Activated naive CD8-positive, alpha-beta T cell treated with anti-CD3 and anti-CD28 coated beads for 36 hours (primary cell): ENCODE measurements at regions not wholly inside any gene's neighbourhood (a gene's known extent, or its start where the extent isn't known, plus 50 kb on each side); places are given as distances from the start of the nearest gene placed in this dataset.

Experiments
- DNase-seq: peaks from one replicate; pipeline ENCODE4 v3.0.0; 2021
- H3K27ac Mint-ChIP-seq: one replicate; pipeline ENCODE4 v1.8.0; 2022; ENCODE audit warnings: mild to moderate bottlenecking, moderate library complexity, mixed read lengths
- H3K27me3 Mint-ChIP-seq: one replicate; pipeline ENCODE4 v1.8.0; 2022; ENCODE audit warnings: mild to moderate bottlenecking, mixed read lengths
- H3K36me3 Mint-ChIP-seq: one replicate; pipeline ENCODE4 v1.8.0; 2021; ENCODE audit warnings: mild to moderate bottlenecking, mixed read lengths
- H3K4me1 Mint-ChIP-seq: one replicate; pipeline ENCODE4 v1.8.0; 2021; ENCODE audit warnings: mixed read lengths
- H3K4me3 Mint-ChIP-seq: one replicate; pipeline ENCODE4 v1.8.0; 2022; ENCODE audit warnings: mild to moderate bottlenecking, moderate library complexity, mixed read lengths
- H3K9me3 Mint-ChIP-seq: one replicate; pipeline ENCODE4 v1.8.0; 2022; ENCODE audit warnings: mixed read lengths

DNA sequence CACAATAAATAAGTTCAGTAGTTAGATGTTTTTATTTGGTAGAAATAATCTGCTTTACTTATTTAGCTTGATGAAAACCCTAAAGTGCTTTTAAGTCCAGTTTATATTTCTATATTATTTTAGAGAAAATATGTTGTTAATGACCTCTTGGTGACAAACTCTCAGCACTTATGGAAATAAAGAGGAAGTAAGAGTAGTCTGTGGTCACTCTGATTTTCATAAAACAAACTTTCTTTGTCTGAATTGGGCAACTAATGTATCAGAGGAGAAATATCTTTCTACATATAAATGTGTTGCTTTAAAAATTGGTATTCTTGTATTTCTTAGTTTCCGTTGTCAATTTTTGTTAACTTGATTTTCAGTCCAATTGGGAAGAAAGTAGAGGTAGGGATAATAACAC is 878.9 kb upstream of the SEL1L start:
- peaks cover 13% of the 10 kb centered on the region for H3K9me3 Mint-ChIP-seq
- H3K4me3 Mint-ChIP-seq: no peak overlapping the region
- H3K4me1 Mint-ChIP-seq: no peaks in the 10 kb centered on the region
- H3K27me3 Mint-ChIP-seq: no peaks in the 10 kb centered on the region
- DNase-seq: no peak
- H3K27ac Mint-ChIP-seq: no peak overlapping the region
- no peaks in the 10 kb centered on the region for H3K36me3 Mint-ChIP-seq

DNA sequence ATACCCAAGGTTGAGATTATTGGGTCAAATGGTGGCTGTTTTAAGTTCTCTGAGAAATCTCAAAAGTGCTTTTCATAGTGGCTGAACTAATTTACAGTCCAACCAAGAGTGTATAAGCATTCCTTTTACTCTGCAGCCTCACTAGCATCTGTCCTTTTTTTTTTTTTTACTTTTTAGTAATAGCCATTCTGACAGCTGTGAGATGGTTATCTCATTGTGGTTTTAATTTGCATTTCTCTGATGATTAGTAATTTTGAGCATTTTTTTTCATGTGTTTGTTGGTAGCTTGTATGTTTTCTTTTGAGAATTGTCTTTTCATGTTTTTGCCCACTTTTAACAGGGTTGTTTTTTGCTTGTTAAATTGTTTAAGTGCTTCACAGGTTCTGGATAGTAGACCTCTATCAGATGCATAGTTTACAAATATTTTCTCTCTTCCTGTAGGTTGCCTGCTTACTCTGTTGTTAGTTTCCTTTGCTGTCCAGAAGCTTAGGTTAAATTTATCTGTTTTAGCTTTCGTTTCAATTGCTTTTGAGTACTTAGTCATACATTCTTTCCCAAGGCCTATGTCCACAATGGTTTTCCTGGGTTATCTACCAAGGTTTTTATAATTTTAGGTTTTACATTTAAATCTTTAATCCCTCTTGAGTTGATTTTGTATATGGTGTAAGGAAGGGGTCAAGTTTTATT is 881.3 kb upstream of the SEL1L start:
- H3K9me3 Mint-ChIP-seq: peaks cover 21% of the 10 kb centered on the region
- no peak for DNase-seq
- H3K36me3 Mint-ChIP-seq: no peaks in the 10 kb centered on the region
- H3K4me1 Mint-ChIP-seq: no peaks in the 10 kb centered on the region
- H3K27me3 Mint-ChIP-seq: no peaks in the 10 kb centered on the region
- no peak overlapping the region for H3K4me3 Mint-ChIP-seq
- no peak overlapping the region for H3K27ac Mint-ChIP-seq

DNA sequence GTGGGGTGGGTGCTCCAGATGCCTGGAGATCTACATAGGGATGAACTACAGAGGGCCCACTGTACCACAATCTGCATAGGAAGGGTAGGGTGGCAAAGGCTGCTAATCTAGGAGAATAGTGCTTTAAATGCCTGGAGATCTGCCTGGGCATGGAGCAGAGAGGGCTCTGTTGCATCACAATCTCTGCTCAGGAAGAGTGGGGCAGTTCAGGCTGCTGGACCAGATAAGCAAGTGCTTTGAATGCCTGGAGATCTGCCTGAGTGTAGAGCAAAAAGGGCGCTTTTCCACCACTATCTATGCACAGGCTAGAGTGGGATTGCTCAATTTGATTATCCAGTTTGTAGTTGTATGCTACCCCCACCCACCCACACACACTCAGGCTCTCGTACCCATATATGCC is 886.3 kb upstream of the SEL1L start:
- no peak overlapping the region for H3K4me3 Mint-ChIP-seq
- H3K27me3 Mint-ChIP-seq: no peaks in the 10 kb centered on the region
- H3K4me1 Mint-ChIP-seq: no peaks in the 10 kb centered on the region
- H3K9me3 Mint-ChIP-seq: peaks cover 21% of the 10 kb centered on the region
- no peak overlapping the region for H3K27ac Mint-ChIP-seq
- H3K36me3 Mint-ChIP-seq: no peaks in the 10 kb centered on the region
- DNase-seq: no peak

DNA sequence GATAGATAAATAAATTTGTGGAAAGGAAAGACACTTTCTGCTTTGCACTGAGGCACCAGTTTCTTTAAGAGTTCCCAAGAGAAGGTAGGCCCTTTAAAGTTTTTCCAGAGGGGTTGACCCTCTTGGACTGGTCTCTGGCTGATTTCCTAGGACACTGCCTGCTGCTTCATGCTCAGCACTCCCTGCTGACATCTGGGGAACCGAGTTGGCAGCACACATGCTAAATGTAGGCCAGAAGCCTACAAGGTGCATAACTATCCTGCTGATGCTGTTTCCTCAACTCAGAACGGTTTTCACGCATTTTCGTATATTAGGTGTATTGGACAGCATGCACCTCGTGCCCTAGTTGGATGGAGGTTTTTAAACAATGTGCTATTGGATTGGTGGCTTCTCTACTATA is 887.2 kb upstream of the SEL1L start:
- H3K36me3 Mint-ChIP-seq: no peaks in the 10 kb centered on the region

DNA sequence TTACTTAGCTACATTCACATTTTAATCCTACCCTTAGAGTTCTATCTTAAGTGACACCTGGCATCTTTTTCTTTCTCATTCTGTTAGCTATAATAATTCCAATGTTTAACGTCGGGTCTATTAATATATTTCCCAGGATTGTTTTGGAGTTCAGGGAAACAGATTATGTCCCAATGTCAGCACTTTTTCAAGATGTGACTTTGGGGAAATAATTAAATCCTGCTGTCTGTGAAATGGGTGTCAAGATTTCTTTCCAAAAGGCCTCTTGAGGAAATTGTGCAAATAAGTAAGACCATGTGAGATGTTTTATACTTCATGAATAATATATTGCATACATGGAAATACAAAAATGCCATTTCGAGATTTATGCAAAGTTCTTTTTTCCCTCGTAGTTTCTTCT is 887.6 kb upstream of the SEL1L start:
- Mint-ChIP-seq H3K9me3 (peaks cover 14% of the 10 kb centered on the region), H3K27ac (no peak overlapping the region), H3K4me3 (no peak overlapping the region), H3K4me1 (no peaks in the 10 kb centered on the region), H3K27me3 (no peaks in the 10 kb centered on the region), H3K36me3 (no peaks in the 10 kb centered on the region)
- no peak for DNase-seq

More for the DNA sequence above, 887.2 kb upstream of the SEL1L start:
- Mint-ChIP-seq H3K9me3 (peaks cover 16% of the 10 kb centered on the region), H3K4me3 (no peak overlapping the region), H3K27me3 (no peaks in the 10 kb centered on the region), H3K4me1 (no peaks in the 10 kb centered on the region), H3K27ac (no peak overlapping the region)
- no peak for DNase-seq

DNA sequence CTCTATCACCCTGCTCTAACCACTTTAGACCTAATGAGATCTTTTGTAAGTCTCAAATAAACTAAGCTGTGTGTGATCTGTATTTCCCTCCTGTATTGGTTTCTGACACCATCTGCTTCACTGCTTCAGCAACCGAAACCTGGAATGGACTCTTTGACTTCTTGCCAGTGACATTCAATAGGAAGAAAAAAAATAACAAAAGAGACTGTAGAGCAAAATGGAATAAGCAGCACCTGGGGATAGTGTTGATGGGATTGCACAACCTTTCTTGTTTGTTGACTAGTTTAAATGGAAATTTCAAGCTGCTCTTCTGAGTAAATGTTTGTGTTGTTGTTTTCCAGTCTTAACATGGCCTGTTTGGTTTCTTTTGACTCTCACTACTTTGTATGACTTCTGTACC is 888.6 kb upstream of the SEL1L start:
- no peaks in the 10 kb centered on the region for H3K27me3 Mint-ChIP-seq
- no peak for DNase-seq
- H3K4me1 Mint-ChIP-seq: no peaks in the 10 kb centered on the region
- H3K9me3 Mint-ChIP-seq: peaks cover 13% of the 10 kb centered on the region
- no peak overlapping the region for H3K27ac Mint-ChIP-seq
- H3K4me3 Mint-ChIP-seq: no peak overlapping the region
- no peaks in the 10 kb centered on the region for H3K36me3 Mint-ChIP-seq

DNA sequence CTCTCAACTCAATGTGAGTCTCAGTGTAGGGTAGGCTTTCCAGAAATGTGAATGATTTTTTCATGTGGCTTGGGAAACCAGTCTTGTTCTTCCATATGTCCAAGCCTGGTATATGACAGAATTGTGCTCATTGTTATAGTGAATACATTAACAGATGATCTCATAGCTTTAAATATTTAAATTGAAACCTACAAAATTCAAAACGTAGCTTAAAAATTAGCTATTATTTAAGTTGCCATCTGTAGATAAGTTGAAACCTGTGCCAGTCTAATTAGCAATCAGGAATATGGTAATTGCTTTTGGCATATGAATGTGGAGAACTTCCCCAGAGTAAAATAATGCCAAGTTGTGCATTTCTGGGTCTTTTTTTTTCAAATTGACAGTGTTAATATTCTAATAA is 891.6 kb upstream of the SEL1L start:
- no peak for DNase-seq
- Mint-ChIP-seq H3K27me3 (no peaks in the 10 kb centered on the region), H3K4me1 (no peaks in the 10 kb centered on the region), H3K27ac (no peak overlapping the region), H3K36me3 (no peaks in the 10 kb centered on the region), H3K9me3 (peaks cover 11% of the 10 kb centered on the region), H3K4me3 (no peak overlapping the region)

DNA sequence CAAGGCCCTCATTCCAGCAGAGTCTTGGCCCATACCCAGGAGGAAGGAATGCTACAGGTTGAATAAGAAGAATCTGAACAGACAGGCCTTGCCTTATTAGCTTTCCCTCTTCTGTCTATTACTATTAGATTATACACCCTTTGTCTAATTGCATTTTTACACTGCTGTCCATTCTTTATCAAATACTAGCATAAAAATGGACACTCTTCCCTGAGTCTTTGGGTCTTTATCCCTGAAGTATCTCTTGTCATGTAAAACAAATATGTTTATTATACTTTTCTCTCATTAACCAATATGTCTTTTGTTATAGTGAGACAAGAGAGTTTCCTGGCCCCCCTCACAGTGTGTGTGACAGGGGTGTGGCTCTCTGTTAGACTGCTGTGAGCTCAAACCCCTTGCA is 897.4 kb upstream of the SEL1L start:
- Mint-ChIP-seq H3K4me1 (no peaks in the 10 kb centered on the region), H3K27ac (no peak overlapping the region), H3K27me3 (no peaks in the 10 kb centered on the region), H3K36me3 (no peaks in the 10 kb centered on the region), H3K9me3 (peaks cover 8% of the 10 kb centered on the region), H3K4me3 (no peak overlapping the region)
- DNase-seq: no peak

DNA sequence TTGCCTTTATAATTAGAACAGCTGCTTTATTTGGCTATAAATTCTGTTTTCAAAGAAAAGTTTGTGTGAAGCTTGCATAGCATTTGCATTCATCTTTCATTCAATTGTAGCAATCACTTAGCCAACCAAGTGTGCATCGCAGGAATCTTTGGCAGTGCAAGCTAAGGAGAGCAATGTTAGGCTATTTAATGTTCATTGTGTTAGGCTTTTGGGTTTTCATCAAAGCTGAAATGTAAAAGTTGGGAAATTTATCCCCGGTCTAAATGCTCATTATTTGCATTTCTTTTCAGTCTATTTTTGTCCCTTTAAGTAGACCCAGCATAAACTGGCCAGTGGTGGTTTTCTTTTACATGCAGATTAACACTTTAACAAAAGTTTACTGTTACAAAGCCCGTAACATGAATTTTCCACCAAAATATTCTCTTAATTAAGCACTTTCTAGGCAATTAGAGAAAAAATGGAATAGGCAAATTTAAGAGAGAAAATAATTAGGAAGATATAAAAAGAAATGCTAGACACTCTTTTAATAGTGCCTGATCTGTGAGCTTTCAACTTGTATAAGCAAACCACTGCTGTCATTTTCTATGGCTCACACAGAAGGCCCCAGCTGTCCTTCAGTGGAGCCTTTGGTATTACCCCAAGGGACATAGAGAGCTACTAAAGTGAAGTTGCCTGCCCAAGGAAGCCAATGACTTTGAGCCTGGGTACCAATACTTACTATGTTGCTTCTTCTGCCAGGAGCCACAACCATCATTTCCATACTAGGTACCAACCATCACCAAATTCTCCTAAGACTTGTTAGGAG is 898.9 kb upstream of the SEL1L start:
- no peaks in the 10 kb centered on the region for H3K27me3 Mint-ChIP-seq
- DNase-seq: no peak
- no peak overlapping the region for H3K27ac Mint-ChIP-seq
- no peak overlapping the region for H3K4me3 Mint-ChIP-seq
- no peaks in the 10 kb centered on the region for H3K36me3 Mint-ChIP-seq
- peaks cover 6% of the 10 kb centered on the region for H3K9me3 Mint-ChIP-seq
- H3K4me1 Mint-ChIP-seq: no peaks in the 10 kb centered on the region

DNA sequence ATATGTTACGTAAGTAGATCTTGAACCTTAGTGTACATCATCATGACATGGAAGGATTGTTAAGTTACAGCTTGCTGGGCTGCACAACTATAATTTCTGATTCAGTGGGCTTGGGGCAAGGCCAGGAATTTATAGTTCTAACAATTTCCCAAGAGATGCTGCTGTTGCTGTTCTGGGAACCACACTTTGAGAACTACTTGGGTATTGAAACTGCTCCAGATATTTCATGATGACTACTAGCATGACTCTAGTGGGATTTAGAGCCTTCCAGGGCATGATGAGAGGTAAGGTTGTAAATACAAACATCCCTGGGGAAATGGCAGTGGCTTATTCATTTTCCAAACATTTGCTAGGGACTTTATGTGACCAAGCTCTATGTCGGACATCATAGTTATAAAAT is 904.8 kb upstream of the SEL1L start:
- no peaks in the 10 kb centered on the region for H3K36me3 Mint-ChIP-seq
- no peak for DNase-seq
- H3K9me3 Mint-ChIP-seq: peaks cover 6% of the 10 kb centered on the region
- no peaks in the 10 kb centered on the region for H3K4me1 Mint-ChIP-seq
- no peak overlapping the region for H3K4me3 Mint-ChIP-seq
- H3K27me3 Mint-ChIP-seq: no peaks in the 10 kb centered on the region
- no peak overlapping the region for H3K27ac Mint-ChIP-seq

DNA sequence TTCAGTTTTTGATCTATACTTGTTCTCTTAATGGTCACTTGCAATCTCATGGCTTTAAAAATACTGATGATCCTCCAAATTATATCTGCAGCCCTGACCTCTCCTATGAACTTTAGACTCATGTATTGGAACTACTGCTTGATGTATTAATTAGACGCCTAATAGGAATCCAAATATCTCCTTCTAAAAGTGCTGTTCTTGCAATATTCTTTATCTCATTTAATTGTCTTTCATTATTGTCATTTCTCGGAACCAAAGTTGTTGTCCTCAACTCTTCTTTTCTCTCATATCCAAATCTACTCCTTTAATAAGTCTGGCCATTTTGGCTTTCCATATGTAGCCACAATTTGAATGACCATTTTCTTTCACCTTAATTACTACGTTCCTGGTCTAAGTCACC is 907.6 kb upstream of the SEL1L start:
- Mint-ChIP-seq H3K27me3 (no peaks in the 10 kb centered on the region), H3K4me1 (no peaks in the 10 kb centered on the region), H3K36me3 (no peaks in the 10 kb centered on the region)

DNA sequence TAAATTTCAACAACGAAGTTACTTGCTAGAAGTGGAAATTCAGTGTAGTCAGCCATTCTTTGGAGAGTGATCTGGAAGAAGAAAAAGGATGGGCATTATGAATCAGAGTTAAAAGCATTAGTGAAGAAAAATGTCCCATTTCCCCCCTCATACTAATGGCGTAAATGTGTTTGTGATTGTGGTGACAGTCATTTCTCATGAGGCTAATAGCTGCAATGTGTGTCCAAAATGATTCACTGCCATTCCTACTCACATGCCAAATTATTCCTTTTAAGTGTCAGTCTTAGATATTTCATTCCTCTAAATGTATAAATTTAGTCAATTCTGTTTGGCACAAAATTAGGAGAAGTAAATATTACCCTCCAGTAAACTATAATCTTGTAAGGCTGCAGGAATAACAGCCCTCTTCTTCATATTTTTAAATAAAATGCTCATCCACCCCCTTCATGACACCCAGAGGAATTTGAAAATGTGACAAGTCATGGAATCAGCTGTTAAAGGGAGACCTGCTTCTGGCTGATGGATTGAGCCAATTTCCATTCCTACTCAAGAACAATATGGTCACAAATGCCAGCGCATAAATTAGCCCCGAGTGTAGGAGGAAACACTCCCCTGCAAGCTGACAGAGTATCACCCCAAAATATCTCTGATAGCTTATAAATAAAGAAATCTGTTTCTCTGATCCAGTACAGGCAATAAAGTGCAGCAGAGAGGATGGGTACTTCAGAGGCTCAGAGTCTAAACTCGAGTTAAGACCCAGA is 912.3 kb upstream of the SEL1L start:
- H3K4me1 Mint-ChIP-seq: no peaks in the 10 kb centered on the region
- no peak overlapping the region for H3K4me3 Mint-ChIP-seq
- no peaks in the 10 kb centered on the region for H3K27me3 Mint-ChIP-seq
- peaks cover 11% of the 10 kb centered on the region for H3K9me3 Mint-ChIP-seq
- no peak for DNase-seq
- no peak overlapping the region for H3K27ac Mint-ChIP-seq
- H3K36me3 Mint-ChIP-seq: no peaks in the 10 kb centered on the region

More for the DNA sequence above, 907.6 kb upstream of the SEL1L start:
- H3K9me3 Mint-ChIP-seq: peaks cover 6% of the 10 kb centered on the region
- no peak overlapping the region for H3K4me3 Mint-ChIP-seq
- DNase-seq: no peak
- no peak overlapping the region for H3K27ac Mint-ChIP-seq

DNA sequence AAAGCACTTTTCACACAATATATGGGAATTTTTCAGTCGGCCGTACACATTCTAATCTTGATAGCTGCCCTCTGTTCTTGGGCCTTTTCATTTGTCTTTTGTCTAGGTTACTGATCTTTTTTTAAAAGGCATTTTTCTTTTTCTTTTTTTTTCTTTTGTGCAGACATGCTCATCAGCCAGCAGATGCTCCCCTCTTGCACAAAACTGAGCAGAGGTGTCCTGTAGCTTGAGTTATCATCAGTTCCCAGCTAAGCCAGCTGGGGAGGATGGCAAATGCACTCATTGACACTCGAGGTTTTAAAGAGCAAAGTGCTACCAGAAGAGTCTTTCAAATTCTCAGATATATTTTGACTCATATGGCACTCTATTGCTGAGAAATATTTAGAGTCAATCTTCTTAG is 913.9 kb upstream of the SEL1L start:
- H3K4me1 Mint-ChIP-seq: no peaks in the 10 kb centered on the region
- H3K36me3 Mint-ChIP-seq: no peaks in the 10 kb centered on the region
- H3K9me3 Mint-ChIP-seq: peaks cover 8% of the 10 kb centered on the region
- H3K4me3 Mint-ChIP-seq: no peak overlapping the region
- no peak overlapping the region for H3K27ac Mint-ChIP-seq
- H3K27me3 Mint-ChIP-seq: no peaks in the 10 kb centered on the region
- DNase-seq: no peak

DNA sequence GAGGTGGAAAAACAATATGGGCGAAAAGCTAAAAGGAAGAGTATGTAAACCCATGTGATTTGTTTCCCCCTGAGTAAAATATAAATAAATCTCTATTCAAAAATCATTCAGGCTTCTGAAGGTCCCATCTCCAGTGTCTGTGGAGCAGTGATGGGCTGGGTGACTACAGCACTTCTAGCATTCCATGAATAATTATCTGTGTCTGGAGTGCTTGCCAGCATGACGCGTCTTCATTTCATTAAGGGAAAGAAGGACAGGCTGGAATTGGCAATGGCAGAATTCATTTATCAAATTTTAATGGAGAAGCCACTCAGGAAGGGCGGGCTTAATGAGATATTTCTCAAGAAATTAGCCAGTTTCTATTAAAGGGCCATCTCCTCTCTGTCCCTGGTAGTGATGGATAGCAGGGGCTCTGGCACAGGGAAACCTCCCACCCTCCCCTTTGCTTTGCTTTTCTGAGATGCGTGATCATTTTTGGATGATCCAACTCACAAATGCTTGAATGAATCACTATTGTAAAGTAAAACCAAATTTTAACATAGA is 916.3 kb upstream of the SEL1L start:
- no peak for DNase-seq
- no peaks in the 10 kb centered on the region for H3K4me1 Mint-ChIP-seq
- no peak overlapping the region for H3K27ac Mint-ChIP-seq
- no peaks in the 10 kb centered on the region for H3K27me3 Mint-ChIP-seq
- no peak overlapping the region for H3K4me3 Mint-ChIP-seq
- H3K36me3 Mint-ChIP-seq: no peaks in the 10 kb centered on the region
- H3K9me3 Mint-ChIP-seq: peaks cover 8% of the 10 kb centered on the region

DNA sequence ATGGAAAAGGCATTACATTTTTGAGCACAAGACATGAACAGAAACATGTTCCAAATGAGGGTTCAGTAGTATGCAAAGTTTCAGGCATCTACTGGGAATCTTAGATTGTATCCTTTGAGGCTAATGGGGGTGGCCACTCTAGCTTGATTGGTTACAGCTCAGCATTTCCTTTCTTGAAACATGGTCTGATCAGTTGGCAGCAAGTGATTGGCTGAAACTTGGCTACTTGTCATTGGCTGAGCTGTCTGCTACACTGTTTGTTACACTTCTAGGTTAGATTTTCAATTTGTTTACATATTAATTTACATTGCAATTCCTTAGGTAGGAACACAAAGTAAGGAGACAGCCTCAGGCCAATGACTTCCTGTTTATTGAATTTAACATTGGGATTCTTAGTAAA is 918.0 kb upstream of the SEL1L start:
- H3K27ac Mint-ChIP-seq: no peak overlapping the region
- no peaks in the 10 kb centered on the region for H3K27me3 Mint-ChIP-seq
- no peak for DNase-seq
- H3K36me3 Mint-ChIP-seq: no peaks in the 10 kb centered on the region
- peaks cover 8% of the 10 kb centered on the region for H3K9me3 Mint-ChIP-seq
- H3K4me3 Mint-ChIP-seq: no peak overlapping the region
- no peaks in the 10 kb centered on the region for H3K4me1 Mint-ChIP-seq
